ENCODE measurements at regions not wholly inside any gene's neighbourhood (a gene's known extent, or its start where the extent isn't known, plus 50 kb on each side); places are given as distances from the start of the nearest gene placed in this dataset.
"Not testable (repeated sequence)": the region's sequence is repeated elsewhere in the genome, so short reads cannot be mapped to it uniquely, and the experiment has no call there.

DNA sequence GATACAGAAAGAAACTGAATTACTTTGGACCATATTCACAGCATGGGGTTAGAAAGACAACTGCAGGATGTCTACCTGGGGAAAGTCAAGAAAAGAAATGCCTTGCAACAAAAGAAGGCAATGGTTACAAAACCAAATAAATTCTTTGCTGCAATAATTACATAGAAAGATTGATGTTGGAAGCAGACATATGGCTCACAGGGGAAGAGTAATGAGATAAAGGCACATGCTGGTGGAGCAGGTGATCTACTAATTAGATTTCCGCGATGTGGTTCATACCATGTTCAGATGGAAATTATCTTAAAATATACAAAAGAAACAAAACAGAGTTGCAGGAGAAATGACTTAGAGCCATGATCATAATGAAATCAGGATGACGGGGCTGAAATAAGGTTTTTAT is 718.8 kb upstream of the PKDCC start:
- no peak for DNase-seq

DNA sequence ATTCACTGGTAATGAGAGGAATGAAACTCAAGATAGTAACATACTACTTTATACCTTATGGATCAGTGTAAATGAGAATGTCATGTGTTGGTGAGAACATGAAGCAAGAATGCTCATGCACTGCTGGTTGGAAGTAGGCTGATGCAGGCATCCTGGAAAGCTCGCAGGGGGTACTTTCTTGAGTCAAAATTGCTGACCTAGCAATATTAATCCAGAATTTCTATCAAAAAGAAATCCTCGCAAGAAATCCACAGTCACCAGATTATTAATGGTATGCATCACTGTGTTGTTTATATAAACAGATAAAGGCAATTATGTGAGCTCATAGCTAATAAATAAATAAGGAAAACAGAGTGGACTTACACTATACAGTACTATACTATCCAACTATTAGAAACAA is 713.7 kb upstream of the PKDCC start:
- DNase-seq = no peak

DNA sequence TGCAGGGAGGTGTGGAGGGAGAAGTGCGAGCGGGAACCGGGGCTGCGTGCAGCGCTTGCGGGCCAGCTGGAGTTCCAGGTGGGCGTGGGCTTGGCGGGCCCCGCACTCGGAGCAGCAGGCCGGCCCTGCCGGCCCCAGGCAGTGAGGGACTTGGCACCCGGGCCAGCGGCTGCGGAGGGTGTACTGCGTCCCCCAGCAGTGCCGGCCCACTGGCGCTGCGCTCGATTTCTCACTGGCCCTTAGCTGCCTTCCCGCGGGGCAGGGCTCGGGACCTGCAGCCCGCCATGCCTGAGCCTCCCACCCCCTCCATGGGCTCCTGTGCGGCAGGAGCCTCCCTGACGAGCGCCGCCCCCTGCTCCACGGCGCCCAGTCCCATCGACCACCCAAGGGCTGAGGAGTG is 712.2 kb upstream of the PKDCC start:
- DNase-seq = not testable (repeated sequence)

DNA sequence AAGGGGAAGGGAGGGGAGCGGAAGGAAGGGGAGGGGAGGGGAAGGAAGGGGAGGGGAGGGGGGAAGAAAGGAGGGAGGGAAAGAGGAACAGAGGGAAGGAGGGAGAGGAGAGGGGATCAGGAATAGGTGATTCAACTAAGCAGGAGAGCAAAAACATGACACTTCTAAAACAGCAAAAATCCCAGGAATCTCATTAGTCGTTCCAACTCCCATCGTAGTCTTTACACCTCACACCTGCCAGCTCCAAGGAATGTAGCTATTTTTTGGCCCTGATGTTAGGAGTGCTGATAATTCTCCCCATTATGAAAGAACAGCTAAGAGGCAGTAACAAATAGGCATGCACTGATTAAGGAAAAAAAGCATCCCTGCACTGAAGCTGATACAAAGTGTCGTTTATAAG is 709.9 kb upstream of the PKDCC start:
- DNase-seq = no peak

DNA sequence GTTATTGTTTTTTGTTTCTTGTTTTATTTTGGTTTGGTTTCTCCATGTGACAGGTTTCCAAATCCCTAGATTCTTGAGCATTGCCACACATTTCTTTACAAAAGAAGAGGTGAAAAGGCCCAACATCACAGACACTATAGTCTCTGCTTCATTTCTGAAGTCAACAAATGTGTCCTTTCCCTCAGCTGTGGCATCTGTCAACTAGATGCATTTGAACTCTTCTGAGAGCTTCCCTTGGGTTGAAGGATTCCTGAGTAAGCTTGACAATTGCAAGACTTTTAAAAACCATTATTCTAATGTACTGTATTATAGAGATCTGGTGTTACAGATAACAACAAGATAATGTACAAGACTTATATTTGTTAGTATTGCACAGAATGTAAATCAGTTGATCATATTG is 703.3 kb upstream of the PKDCC start:
- no peak for DNase-seq

DNA sequence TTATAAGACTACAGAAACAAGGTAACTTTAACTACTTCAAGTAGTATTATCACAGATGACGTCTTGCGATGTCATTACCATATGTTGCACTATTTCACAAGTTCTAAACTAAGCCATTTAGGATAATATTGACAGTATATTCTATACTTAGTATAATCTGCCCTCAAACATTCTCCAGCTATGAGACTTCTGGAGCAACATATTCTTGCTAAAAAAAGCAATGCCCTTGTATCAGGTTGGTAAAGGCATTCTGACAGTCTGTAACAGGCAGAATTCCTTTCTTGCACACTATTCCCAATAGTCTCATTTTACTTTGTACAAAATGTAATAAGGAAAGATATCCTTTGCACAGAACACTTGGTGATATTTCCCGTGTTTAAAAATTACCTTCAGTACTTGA is 694.8 kb upstream of the PKDCC start:
- DNase-seq = no peak

DNA sequence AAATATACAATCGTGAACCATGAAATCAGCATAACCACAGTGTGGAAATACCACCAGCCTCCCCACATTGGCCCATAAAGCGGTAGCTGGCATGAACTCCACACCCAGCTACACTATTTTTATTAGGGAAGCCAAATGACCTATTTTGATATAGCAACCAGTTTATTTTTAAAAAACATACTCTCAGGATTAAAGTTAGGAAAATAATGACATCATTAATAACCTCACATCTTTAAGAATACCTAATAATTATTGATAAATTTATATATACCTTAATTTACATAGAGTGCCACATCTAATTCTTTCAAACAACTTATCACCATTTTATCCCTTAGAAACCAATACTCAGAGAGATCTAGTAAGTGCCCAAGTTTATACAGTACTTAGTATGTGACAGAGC is 692.0 kb upstream of the PKDCC start:
- DNase-seq = no peak

DNA sequence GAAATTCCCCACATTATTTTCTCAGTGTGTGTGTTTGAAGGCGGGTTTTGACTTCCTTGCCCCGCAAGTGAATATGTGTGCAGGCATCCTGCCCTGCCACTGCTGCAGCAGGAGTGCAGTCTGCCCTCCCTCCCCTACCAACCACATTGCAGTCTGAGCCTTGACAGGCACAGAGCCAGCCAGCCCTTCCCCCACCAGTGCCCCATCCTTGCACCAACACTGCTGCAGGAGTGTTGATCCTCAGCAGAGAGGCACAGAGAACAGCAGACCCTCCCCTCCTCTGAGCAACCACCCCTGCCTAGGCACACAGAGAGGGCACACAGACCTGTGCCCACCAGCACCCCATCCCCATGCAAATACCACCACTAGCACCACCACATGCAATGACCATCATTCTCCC is 683.0 kb upstream of the PKDCC start:
- DNase-seq = no peak

DNA sequence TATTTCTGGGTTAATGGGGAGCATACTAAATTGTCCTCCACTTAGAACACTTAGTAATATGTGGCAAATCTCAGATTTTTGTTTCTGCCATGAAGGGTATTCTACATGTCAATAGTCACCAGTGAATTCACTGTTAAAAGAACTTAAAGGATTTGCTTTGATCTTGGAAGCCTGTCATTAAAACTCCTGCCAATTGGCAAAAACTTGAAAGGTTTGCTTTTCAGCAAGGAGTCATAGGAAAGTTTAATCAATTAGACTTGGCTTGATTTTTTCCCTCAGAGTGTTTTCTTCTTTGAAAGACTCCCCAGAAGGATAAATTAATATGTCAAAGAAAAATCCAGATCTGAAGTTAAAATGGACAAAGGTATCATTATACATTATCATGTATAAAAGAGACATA is 671.9 kb upstream of the PKDCC start:
- DNase-seq = no peak

DNA sequence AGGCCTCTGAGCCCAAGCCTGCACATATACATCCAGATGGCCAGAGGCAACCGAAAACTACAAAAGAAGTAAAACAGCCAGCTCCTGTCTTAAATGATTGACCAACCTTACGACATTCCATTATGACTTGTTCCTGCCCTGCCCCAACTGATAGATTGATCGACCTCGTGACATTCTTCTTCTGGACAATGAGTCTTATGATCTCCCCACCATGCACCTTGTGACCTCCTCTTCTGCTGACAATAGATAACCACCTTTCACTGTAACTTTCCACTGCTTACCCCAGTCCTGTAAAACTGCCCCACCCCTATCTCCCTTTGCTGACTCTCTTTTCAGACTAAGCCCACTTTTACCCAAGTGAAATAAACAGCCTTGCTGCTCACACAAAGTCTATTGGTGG is 670.0 kb upstream of the PKDCC start:
- DNase-seq = no peak

DNA sequence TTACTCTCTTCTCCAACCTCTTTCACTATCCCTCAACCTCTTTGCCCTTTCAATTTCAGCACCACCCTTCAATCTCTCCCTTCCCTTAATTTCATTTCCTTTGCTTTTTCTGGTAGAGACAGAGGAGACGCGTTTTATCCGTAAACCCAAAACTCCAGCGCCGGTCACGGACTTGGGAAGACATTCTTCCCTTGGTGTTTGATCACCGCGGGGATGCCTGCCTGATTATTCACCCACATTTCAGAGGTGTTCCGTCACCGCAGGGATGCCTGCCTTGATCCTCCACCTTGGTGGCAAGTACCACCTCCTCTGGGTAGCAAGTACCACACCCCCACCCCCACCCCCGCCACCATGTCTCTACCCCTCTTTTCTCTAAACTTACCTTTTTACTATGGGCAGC is 669.4 kb upstream of the PKDCC start:
- DNase-seq = no peak

DNA sequence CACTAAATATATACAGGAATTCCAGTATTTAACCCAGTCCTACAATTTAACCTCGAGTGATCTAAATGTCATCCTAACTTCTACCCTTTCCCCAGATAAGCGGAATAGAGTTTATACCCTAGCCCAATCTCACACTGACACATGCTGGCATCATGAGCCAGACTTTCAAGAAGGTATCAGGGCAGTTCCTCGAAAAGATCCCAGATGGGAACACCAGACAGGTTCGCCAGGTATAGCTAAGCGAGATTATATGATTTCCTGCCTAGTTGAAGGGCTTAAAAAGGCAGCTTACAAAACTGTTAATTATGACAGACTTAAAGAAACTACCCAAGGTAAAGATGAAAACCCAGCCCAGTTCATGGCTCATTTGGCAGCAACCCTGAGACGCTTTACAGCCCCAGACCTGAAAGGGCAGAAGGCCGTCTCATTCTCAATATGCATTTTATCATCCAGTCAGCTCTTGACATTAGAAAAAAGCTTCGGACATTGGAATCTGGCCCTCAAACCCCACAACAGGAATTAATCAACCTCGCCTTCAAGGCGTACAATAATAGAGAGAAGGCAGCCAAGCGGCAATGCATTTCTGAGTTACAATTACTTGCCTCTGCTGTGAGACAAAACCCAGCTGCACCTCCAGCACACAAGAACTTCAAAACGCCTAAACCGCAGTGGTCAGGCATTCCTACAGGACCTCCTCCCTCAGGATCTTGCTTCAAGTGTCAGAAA is 668.2 kb upstream of the PKDCC start:
- no peak for DNase-seq

DNA sequence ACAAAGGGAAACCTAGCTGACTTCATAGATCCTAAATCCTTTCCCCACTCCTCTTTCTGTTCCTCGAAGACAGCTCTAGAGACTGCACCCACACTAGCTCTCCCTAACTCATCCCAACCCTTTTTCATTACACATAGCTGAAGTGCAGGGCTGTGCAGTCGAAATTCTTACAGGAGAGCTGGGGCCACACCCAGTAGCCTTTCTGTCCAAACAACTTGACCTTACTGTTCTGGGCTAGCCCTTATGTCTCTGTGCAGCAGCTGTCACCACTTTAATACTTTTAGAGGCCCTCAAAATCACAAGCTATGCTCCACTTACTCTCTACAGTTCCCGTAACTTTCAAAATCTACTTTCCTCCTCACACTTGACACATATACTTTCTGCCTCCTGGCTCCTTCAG is 666.1 kb upstream of the PKDCC start:
- no peak for DNase-seq

DNA sequence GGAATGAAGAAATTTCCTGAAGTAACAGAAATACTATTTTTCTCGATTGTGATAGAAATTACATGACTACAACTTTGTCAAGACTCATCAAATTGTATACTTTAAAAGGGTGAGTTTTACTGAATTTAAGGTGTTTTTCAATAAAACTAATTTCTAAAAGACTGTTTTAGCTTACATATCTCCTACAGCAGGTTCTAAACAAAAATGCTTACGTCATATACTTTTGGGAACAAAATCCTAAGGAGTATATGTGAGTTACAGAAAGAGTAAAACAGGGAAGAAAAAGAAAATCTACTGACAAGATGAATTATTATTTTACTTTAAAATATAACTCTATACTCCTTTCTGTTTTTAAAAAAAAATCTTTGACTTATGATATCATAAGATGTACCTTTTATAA is 660.3 kb upstream of the PKDCC start:
- no peak for DNase-seq

DNA sequence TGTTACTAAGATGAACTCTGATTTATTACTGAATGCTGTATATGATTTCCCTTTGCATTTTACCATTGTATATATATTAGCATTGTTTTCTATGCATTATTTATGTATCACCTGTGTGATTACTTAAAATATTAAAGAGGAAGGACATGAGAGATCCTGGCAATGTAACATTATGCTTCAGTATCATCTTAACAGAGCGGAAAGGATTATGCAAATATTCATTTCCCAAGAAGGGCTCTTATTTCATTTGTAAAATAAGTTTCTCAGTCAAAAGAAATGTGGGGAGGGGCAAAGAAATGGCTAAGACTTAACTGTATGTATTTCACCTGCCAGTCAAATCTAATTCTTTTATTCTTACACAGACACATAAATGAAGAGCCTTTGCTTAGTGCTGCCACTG is 654.2 kb upstream of the PKDCC start:
- no peak for DNase-seq

DNA sequence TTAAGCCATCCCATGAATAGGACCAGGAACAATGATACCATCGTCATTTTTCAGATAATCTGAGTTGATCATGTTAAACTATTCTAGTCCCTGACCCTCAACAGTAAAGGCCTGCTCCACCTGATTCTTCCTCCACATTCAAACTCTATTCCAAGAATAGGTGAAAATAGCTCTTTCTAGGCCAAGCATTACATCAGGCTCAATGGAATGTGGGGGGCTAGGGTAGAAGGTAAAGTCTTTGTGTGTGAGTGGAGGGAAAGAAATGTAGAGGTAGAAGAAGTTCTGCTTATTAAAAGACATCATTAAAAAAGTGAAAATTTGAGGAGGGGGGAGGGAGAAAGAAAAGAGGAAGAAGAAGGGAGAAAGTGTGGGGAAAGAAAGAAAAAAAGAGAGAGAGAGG is 653.3 kb upstream of the PKDCC start:
- DNase-seq = no peak

DNA sequence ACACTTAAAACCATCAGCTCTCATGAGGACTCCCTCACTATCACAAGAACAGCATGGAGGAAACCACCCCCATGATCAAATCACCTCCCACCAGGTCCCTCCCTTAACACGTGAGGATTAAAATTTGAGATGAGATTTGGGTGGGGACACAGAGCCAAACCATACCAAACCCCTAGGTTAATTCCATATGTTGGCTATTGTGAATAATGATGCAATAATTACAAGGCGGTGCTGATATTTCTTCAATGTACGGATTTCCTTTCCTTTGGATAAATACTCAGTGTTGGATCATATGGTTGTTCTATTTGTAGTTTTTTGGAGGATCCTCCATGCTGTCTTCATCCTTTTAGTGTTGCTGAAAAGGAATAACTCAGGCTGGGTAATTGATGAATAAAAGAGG is 652.1 kb upstream of the PKDCC start:
- no peak for DNase-seq

DNA sequence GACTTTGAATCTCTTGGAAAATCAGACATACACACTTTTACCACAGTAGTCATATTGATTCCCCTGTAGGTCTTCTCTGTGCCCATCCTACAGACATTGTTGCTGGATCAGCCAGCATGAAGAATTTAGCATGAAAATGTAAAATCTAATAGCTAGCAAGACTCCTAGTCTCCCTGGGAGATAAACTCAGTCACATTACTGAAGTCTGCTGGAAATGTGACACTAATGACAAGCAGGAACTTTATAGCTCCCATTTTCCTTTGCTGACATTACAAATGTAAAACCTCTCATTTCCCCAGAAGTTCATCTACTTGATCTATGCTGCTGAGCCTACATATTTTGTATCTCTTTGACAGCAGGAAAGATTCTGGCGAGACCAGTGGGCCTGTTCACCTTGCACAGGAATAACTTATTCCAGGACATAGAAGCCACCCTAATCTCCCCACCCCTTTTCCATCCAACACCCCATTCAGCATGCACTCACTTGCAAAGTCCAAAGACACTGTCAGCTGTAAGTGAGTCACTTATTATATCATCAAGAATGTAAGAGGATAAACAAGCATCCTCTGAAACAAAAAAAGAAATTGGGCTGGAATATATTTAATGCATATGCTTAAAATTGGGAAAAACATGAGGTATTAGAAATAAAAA is 648.3 kb upstream of the PKDCC start:
- DNase-seq = no peak

DNA sequence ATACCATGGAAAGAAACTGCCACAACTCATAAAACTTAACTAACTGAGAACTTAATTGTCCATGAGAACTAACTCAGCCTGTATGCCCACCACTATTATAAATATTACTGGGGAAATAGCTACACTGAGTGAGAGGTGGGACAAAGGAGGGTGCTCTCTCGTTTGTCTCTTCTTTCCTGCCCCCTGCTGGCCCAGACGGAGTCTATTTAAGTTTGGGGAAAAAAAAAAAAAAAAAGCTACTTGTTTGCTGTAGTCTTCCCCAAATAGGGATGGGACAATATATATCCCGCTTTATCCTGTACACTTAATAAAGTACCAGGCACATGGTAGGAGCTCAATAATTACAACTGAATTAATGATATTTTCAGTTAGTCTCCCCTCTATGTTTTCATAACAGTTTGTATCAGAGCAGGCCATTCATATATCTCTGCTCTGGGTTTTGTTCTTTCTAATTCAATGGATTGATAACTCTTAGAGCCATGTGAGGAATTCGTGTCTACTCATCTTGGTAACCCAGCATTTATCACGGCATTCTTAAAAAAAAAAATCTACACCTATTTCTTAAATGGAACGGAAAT is 647.6 kb upstream of the PKDCC start:
- no peak for DNase-seq

DNA sequence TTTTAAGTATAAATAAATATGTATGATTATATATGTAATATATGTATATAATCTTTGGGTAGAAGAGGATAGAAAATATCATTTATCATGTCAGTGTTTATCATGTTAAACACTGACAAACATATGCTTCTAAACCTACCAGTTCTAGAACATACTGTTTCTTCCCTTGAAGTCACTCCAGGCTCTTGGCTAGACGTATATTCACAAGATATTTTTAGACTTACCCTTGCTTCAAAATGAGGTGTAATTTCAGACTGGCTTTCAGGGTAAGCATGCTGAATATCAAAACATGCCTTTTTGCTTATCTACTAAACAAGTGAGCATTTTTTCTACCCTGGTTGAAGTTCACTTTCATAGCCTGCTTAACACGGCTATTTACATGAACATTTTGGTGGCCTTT is 642.4 kb upstream of the PKDCC start:
- no peak for DNase-seq

DNA sequence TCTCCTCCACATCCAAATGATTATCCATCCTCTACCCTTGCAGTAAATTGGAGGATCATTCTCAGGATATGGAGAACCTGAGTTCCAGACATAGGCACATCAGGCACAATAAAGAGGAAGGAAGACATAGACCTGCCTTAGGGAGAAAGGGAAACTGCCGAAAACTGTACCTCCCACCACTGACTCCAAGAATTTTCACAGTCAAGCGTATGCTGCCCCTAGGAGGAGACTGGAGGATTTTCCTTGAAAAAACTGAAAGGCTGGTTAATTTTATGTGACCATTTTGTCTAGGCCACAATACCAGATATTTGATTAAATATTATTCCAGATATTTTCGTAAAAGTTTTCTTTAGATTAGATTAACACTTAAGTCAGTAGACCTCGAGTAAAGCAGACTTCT is 638.5 kb upstream of the PKDCC start:
- no peak for DNase-seq

DNA sequence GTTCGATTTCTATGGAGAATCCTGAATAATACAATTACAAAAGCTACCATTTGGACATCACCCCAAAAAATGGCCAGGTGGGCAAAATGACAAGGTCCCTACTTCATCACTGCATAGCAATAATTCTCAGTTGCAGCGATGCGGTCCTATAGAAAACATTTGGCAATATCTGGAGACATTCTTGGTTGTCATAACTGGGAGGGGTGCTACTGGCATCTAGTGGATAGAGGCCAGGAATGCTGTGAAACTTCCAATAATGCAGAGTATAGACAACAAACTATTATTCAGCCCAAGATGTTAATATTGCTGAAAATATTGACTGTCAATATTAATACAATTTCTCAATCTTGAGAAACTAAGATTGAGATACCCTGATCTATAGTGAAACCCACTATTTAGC is 637.8 kb upstream of the PKDCC start:
- DNase-seq = no peak

DNA sequence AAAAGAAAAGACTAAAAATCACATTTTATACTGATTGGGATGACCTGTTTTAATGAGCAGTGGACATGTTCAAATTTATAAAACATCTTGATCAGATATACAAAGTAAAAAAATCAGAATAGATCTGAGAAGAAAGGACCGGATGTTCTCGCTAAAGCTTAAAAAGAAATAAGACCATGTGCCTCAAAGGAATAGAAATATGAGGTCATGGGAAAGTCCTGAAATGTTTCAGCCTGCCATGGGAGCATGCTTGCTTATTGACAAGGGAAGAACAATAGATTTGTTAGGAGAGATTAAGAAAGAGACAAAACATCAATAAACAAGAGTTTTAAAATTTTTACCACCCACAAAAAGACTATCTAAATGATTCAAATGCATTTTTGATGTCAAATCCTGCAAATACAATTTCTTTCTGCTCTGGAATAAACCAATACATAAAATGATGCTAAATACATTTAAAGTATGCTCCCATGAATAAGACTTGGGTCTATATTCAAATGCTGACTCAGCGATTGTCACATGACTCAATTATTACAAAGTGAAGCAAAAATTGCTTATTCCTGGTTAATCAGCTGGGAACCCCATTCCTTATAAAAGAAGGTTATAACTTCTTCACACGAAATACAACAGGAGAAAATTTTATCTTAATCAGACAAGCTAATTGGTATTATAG is 633.9 kb upstream of the PKDCC start:
- DNase-seq = peak in 1 of 2 donors; percentile 4
